Neural progenitor cell (in vitro differentiated cells): ENCODE measurements at regions not wholly inside any gene's neighbourhood (a gene's known extent, or its start where the extent isn't known, plus 50 kb on each side); places are given as distances from the start of the nearest gene placed in this dataset.

Experiments used
- EZH2 ChIP-seq: fragments of 200-600 bp; sonication (generic); IDR thresholded peaks from 2 replicates; pipeline ENCODE4 v1.6.1; 2017; ENCODE audit warnings: antibody characterized with exemption, mild to moderate bottlenecking, moderate library complexity
- EZH2phosphoT487 ChIP-seq: fragments of 200-600 bp; sonication (generic); IDR thresholded peaks from 2 replicates; pipeline ENCODE4 v1.6.1; 2017; ENCODE audit warnings: antibody characterized with exemption
- TF ChIP-seq, protein P1 (sequence below): fragments of 200-600 bp; sonication (generic); IDR thresholded peaks from 2 replicates; pipeline ENCODE4 v1.5.1; 2017; ENCODE audit warnings: antibody characterized with exemption, mild to moderate bottlenecking

GRCh38 chr2:215614296-215614695 lies 178.4 kb upstream of the FN1 start:
- TF ChIP-seq, protein P1, sequence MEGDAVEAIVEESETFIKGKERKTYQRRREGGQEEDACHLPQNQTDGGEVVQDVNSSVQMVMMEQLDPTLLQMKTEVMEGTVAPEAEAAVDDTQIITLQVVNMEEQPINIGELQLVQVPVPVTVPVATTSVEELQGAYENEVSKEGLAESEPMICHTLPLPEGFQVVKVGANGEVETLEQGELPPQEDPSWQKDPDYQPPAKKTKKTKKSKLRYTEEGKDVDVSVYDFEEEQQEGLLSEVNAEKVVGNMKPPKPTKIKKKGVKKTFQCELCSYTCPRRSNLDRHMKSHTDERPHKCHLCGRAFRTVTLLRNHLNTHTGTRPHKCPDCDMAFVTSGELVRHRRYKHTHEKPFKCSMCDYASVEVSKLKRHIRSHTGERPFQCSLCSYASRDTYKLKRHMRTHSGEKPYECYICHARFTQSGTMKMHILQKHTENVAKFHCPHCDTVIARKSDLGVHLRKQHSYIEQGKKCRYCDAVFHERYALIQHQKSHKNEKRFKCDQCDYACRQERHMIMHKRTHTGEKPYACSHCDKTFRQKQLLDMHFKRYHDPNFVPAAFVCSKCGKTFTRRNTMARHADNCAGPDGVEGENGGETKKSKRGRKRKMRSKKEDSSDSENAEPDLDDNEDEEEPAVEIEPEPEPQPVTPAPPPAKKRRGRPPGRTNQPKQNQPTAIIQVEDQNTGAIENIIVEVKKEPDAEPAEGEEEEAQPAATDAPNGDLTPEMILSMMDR, result no peak
- TF ChIP-seq EZH2 (no peak), EZH2phosphoT487 (no peak)
